ENCODE measurements at regions not wholly inside any gene's neighbourhood (a gene's known extent, or its start where the extent isn't known, plus 50 kb on each side); places are given as distances from the start of the nearest gene placed in this dataset.

- H3K79me2 ChIP-seq (ENCODE audit: insufficient read depth, low read length), result no peaks in the 10 kb centered on the region
- H2BK15ac ChIP-seq (ENCODE audit: low read depth, low read length), result no peak overlapping the region
- no peak overlapping the region for H3K14ac ChIP-seq (ENCODE audit: insufficient read depth, low read length)
- H2BK120ac ChIP-seq (ENCODE audit: low read depth, low read length, poor library complexity, severe bottlenecking), result no peak overlapping the region
- TF ChIP-seq CTCF (conservative IDR thresholded peaks at IDR 0.05), result no peak
- Mint-ChIP-seq H3K27ac (no peak overlapping the region), H3K27me3 (ENCODE audit: low read depth) (no peaks in the 10 kb centered on the region; the same call in 1 of the 2 replicates), H3K9me3 (peaks cover 0 to 2% of the 10 kb centered on the region in 2 experiments; a peak in 1 of 5 replicates), H3K36me3 (ENCODE audit: insufficient read depth in 1 of 3, low read depth in 3 of 3) (no peaks in the 10 kb centered on the region; a peak in 1 of 7 replicates), H3K4me3 (no peak overlapping the region), H3K4me1 (peaks cover 13 to 16% of the 10 kb centered on the region in 2 experiments)
- H2AK5ac ChIP-seq (ENCODE audit: insufficient read length, low read length), result no peak overlapping the region
- no peaks in the 10 kb centered on the region for H3K27me3 ChIP-seq (ENCODE audit: insufficient read depth, low read length)
- WGBS (ENCODE audit: extremely low coverage, insufficient read length, low lambda C conversion rate), result no CpG with 5 or more reads among the region's 1 CpG
- no peaks in the 10 kb centered on the region for H4K20me1 ChIP-seq (ENCODE audit: control insufficient read depth, insufficient read depth, insufficient read length)
- peaks cover 2% of the 10 kb centered on the region; the same call in 1 of the 2 replicates for H3K4me1 ChIP-seq (ENCODE audit: insufficient read depth, low read length)
- no peak overlapping the region for H2BK5ac ChIP-seq (ENCODE audit: insufficient read length, low read length)
- no peak overlapping the region for H4K8ac ChIP-seq (replicated peaks; ENCODE audit: insufficient read length, low read depth, low read length)
- DNase-seq, result no peak
- H2BK12ac ChIP-seq (ENCODE audit: insufficient read length, low read depth, low read length), result no peak overlapping the region
- H3K18ac ChIP-seq (ENCODE audit: insufficient read length, low read depth, low read length), result no peak overlapping the region
- no peaks in the 10 kb centered on the region for H3K9me3 ChIP-seq (ENCODE audit: control insufficient read depth, low read depth, low read length)
- H3K4ac ChIP-seq (ENCODE audit: low read depth, low read length), result no peak overlapping the region
- H4K5ac ChIP-seq (ENCODE audit: insufficient read length, low read depth, low read length), result no peak overlapping the region
- H2AFZ ChIP-seq (ENCODE audit: low read length), result no peak overlapping the region
- no peak overlapping the region for H3K23ac ChIP-seq (ENCODE audit: insufficient read length, low read depth, low read length)
- H3K4me2 ChIP-seq (ENCODE audit: insufficient read depth, insufficient read length, low read length), result no peak overlapping the region
- H3K23me2 ChIP-seq (ENCODE audit: insufficient read length, low read depth, low read length, poor library complexity, severe bottlenecking), result no peaks in the 10 kb centered on the region
- no peak overlapping the region for H3T11ph ChIP-seq (ENCODE audit: low read length)
- H2BK20ac ChIP-seq (ENCODE audit: low read depth, low read length, poor library complexity, severe bottlenecking), result no peak overlapping the region
- H4K91ac ChIP-seq (ENCODE audit: insufficient read length, low read depth, low read length), result no peak overlapping the region
- H3K79me1 ChIP-seq (ENCODE audit: insufficient read depth, low read depth, low read length, poor library complexity, severe bottlenecking), result no peaks in the 10 kb centered on the region
- H3K56ac ChIP-seq (ENCODE audit: insufficient read length, low read depth, low read length), result no peak overlapping the region
- no peak overlapping the region for H3K27ac ChIP-seq (ENCODE audit: insufficient read length, low read depth, low read length)
- no peak overlapping the region for H3K9ac ChIP-seq (ENCODE audit: extremely low read depth, insufficient read length, low read length)
These were observed 84.2 kb downstream of the BLID start for GRCh38 chr11:122031813-122032212.
